Dendritic cell treated with granulocyte-macrophage colony-stimulating factor and Interleukin-4, amounts not matched to agents 40 ng/mL and 50 ng/mL, for 4 days (primary cell): ENCODE measurements at regions not wholly inside any gene's neighbourhood (a gene's known extent, or its start where the extent isn't known, plus 50 kb on each side); places are given as distances from the start of the nearest gene placed in this dataset.

Experiments used
- H3K27ac Mint-ChIP-seq: one replicate; pipeline ENCODE4 v1.8.0; 2022; ENCODE audit warnings: mild to moderate bottlenecking, mixed read lengths
- H3K27me3 Mint-ChIP-seq: one replicate; pipeline ENCODE4 v1.8.0; 2022; ENCODE audit warnings: mild to moderate bottlenecking, mixed read lengths
- H3K36me3 Mint-ChIP-seq: one replicate; pipeline ENCODE4 v1.8.0; 2022; ENCODE audit warnings: low read depth, mixed read lengths
- H3K4me1 Mint-ChIP-seq: one replicate; pipeline ENCODE4 v1.8.0; 2022; ENCODE audit warnings: low read depth, mixed read lengths
- H3K4me3 Mint-ChIP-seq: one replicate; pipeline ENCODE4 v1.8.0; 2022; ENCODE audit warnings: mild to moderate bottlenecking, moderate library complexity, mixed read lengths
- H3K9me3 Mint-ChIP-seq: one replicate; pipeline ENCODE4 v1.8.0; 2022; ENCODE audit warnings: mixed read lengths
- intact Hi-C: fragments of 100-400 bp; cut with micrococcal nuclease; formaldehyde crosslinking; loops from one replicate; pipeline ENCODE4 v1.15.0; 2022

DNA sequence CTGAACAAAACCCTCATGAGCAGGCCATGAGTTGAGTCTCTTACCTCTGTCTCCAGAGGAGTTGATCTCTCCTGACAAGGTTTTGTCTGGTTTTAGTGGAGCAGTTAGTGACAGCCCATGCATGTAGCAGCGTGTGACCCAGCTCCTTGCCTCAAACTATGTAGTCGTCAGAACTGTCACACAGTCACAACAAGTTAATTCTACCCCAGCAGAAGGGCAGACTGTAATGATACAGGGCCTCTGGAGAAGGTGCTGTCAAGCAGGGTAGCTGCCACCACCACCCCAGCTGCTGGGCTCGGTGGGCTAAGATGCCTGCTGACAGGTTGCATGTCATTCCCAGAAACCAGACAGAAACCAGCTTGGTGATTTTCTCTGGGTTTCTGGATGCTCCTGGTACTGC is 194.5 kb downstream of the PSAT1 start:
- intact Hi-C loops: no loop called here
- Mint-ChIP-seq H3K27me3 (no peaks in the 10 kb centered on the region), H3K27ac (no peak overlapping the region), H3K4me3 (no peak overlapping the region), H3K4me1 (no peaks in the 10 kb centered on the region), H3K36me3 (no peaks in the 10 kb centered on the region), H3K9me3 (no peaks in the 10 kb centered on the region)

DNA sequence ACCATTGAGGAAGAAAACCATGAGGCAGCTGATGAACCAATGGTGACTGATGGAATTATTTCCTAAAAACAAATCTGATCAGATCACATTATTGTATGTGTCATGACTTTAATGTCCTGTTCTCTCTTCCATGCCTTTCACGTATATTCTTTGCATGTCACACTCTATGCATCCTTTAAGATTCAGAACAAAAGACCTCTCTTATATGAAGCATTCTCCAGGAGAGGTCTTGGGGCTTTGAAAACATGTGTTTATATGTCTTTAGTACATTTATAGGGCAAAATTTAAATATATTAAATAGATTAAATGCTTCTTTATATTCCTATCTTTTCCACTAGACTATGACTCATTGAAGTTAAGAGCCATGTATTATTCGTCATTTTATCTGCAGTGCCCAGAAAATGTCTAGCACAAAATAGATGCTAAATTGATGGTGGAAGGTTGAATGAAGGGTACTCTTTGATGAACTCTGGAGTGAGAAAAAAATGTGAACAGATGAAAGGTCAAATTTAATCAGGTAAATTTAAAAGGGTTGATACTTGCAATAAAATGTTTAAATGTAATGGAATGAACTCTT is 196.3 kb downstream of the PSAT1 start:
- Mint-ChIP-seq H3K27me3 (no peaks in the 10 kb centered on the region), H3K9me3 (no peaks in the 10 kb centered on the region), H3K4me3 (no peak overlapping the region), H3K36me3 (no peaks in the 10 kb centered on the region), H3K27ac (no peak overlapping the region), H3K4me1 (no peaks in the 10 kb centered on the region)
- intact Hi-C loops: no loop called here

DNA sequence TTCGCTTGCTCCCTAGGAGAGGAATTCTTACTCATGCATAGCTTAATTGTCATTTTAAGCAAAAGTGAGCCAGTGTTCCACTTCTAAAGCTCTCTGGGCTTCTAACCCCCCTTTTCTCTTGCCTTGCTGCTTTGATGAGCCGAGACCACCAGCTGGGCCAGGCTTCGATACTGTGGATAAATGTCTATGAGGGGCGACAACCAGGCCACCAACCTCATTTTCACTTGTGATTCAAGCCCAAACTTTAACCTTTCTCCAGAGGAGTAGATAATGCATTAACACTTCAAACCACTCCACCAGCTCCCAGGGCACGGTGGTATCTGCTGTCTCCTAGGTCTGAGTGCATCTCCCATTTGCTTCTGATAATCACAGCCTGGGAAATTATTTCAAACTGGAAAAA is 205.6 kb downstream of the PSAT1 start:
- no peaks in the 10 kb centered on the region for H3K27me3 Mint-ChIP-seq
- H3K4me1 Mint-ChIP-seq: no peaks in the 10 kb centered on the region
- no peak overlapping the region for H3K27ac Mint-ChIP-seq
- no peaks in the 10 kb centered on the region for H3K9me3 Mint-ChIP-seq
- intact Hi-C loops: no loop called here
- H3K36me3 Mint-ChIP-seq: no peaks in the 10 kb centered on the region
- H3K4me3 Mint-ChIP-seq: no peak overlapping the region

DNA sequence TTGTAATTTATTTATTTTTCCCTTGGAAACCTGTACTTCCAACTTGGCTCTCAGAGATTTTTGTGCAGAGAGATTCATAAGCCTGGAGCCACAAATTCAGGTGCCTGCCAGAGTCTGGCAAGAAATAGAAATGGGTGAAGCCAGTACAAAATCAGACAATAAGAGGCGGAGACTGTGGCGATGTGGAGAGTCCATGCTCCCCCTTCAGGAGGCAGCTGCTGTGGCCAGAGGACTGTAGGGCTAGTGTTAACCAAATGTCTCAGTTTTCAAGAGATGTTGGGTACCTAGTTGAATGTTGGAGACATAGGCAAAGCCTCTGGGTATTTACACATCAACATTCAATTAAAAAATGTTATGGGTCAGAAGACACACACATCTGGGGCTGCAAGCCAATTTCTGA is 208.6 kb downstream of the PSAT1 start:
- no peaks in the 10 kb centered on the region for H3K9me3 Mint-ChIP-seq

DNA sequence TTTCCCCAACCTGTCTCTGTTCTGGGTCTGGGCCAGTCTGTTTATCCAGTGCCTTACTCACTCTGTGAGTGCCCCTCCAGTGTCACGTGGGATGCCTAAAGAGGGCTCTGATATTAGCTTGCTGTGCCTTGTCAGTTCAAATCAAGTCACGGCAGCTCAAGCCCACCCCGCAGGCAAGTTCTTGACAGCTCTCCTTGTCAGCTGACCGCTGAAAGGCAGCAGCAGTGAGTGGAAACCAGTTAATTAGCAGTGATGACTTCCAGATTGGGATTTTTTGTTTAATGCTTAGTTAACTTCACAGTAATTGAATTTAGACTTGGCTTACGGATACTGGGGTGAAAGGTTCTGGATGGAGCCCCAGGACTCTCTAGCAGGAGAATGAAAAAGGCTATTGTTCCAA is 210.1 kb downstream of the PSAT1 start:
- intact Hi-C loops: no loop called here
- Mint-ChIP-seq H3K4me1 (no peaks in the 10 kb centered on the region), H3K27ac (no peak overlapping the region), H3K4me3 (no peak overlapping the region), H3K36me3 (no peaks in the 10 kb centered on the region), H3K9me3 (no peaks in the 10 kb centered on the region), H3K27me3 (no peaks in the 10 kb centered on the region)

More for the DNA sequence above, 208.6 kb downstream of the PSAT1 start:
- H3K27ac Mint-ChIP-seq: no peak overlapping the region
- H3K4me3 Mint-ChIP-seq: no peak overlapping the region
- H3K36me3 Mint-ChIP-seq: no peaks in the 10 kb centered on the region
- no peaks in the 10 kb centered on the region for H3K4me1 Mint-ChIP-seq
- intact Hi-C loops: no loop called here
- H3K27me3 Mint-ChIP-seq: no peaks in the 10 kb centered on the region

DNA sequence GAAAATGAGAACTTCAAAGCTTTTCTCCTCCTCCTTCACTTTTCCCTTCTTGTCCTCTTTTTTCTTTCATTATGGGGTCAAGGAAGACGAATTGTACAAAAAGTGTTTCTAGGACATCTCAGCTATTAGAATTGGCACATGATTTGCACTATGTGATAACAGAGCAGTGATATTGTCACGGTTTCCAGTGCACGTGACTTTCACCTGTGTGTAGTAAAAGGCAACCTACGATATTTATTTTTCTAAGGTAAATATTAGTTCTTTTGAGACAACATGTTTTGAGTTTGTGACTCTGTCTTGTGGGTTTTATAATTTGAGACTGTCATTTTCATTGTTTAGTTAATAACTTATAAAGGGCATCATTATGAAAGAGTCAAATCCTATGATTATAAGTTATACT is 213.1 kb downstream of the PSAT1 start:
- peaks cover 12% of the 10 kb centered on the region for H3K9me3 Mint-ChIP-seq

DNA sequence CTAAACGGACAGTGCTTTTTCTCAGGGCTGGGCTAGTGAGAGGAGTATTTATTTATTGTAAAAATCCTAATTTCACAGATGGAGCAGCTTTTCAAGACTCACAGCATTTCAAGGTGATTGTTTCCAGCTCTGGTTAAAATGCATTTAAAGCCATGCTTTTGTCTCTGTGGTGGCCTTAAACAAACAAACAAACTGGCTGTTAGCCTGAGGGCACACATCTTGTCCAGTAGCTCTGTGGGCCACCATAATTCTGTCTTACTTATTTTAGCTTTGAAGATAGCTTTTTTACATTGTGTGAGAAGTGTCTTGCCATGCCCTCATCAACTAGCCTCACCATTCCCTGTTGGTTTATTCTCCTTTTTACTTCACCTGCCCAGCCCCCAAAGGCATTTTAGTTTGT is 218.2 kb downstream of the PSAT1 start:
- intact Hi-C loops: no loop called here
- H3K4me1 Mint-ChIP-seq: no peaks in the 10 kb centered on the region
- no peaks in the 10 kb centered on the region for H3K27me3 Mint-ChIP-seq
- H3K36me3 Mint-ChIP-seq: no peaks in the 10 kb centered on the region
- H3K27ac Mint-ChIP-seq: no peak overlapping the region
- H3K4me3 Mint-ChIP-seq: no peak overlapping the region
- peaks cover 39% of the 10 kb centered on the region for H3K9me3 Mint-ChIP-seq

More for the DNA sequence above, 213.1 kb downstream of the PSAT1 start:
- Mint-ChIP-seq H3K4me3 (no peak overlapping the region), H3K4me1 (no peaks in the 10 kb centered on the region), H3K27ac (no peak overlapping the region), H3K36me3 (no peaks in the 10 kb centered on the region), H3K27me3 (no peaks in the 10 kb centered on the region)
- intact Hi-C loops: no loop called here

DNA sequence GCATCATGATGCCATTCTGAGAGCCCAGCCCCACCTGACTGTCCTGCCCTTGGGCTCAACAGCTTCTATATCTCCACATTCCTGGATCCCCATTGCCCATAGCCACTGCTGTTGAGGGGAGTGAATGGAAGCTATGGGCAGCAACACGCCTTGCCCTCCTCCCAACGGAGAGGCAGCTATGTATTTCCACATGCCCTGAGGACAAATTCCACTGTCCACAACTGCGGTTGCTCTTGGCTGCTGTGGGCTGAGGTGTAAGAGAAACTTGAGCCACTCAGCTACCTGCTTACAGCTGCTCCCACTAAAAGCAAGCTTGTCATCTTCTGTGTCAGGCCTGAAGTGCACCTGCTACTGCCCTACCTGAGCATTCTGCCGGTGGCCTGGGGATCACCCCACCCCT is 222.9 kb downstream of the PSAT1 start:
- intact Hi-C loops: no loop called here
- Mint-ChIP-seq H3K27me3 (no peaks in the 10 kb centered on the region), H3K9me3 (peaks cover 53% of the 10 kb centered on the region), H3K4me3 (no peak overlapping the region), H3K36me3 (no peaks in the 10 kb centered on the region), H3K27ac (no peak overlapping the region), H3K4me1 (no peaks in the 10 kb centered on the region)

DNA sequence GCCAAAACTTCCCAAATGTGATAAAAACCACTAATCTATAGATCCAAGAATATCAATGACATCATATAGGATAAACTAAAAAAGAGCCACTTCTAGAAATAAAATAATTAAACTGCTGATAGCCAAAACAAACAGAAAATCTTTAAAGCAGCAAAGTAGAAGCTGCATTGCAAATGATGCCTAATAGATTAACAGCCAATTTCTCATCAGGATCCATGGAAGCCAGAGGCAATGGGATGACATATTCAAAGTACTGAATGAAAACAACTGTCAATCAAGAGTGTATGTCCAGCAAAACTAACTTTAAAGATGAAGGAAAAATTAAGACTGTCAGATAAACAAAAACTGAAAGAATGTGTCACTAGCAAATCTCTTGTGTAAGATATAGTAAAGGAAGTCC is 224.8 kb downstream of the PSAT1 start:
- H3K27me3 Mint-ChIP-seq: no peaks in the 10 kb centered on the region
- intact Hi-C loops: no loop called here
- no peaks in the 10 kb centered on the region for H3K4me1 Mint-ChIP-seq
- no peak overlapping the region for H3K27ac Mint-ChIP-seq
- H3K36me3 Mint-ChIP-seq: no peaks in the 10 kb centered on the region
- peaks cover 53% of the 10 kb centered on the region for H3K9me3 Mint-ChIP-seq
- H3K4me3 Mint-ChIP-seq: no peak overlapping the region

DNA sequence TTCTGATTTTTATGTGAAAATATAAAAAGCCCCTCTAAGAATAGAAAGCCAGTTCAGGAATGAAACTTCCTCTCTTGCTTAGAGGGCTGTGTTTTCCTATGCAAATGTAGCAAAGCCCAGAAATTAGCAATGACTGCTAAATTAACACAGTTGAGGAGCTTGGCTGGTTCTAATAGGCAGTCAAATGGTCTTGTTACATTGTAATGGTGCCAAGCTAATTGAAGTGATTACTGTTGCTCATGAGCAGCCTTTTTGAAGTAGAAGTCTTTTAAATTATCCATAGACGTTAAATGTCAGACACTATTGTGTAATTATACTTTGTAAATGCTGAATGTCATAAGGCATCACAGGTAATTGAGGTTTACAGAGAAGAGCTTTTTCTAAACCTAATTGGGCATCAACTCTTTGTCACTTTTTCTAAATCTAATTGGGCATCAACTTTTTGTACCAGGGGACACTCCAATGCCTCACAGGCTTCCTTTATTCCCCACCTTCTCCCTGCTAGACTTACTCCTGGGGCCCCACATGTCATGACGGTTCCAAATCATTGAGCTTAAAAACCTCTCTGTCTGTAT is 229.1 kb downstream of the PSAT1 start:
- no peak overlapping the region for H3K27ac Mint-ChIP-seq
- intact Hi-C loops: no loop called here
- H3K36me3 Mint-ChIP-seq: no peaks in the 10 kb centered on the region
- H3K27me3 Mint-ChIP-seq: no peaks in the 10 kb centered on the region
- H3K9me3 Mint-ChIP-seq: peaks cover 16% of the 10 kb centered on the region
- no peaks in the 10 kb centered on the region for H3K4me1 Mint-ChIP-seq
- no peak overlapping the region for H3K4me3 Mint-ChIP-seq

DNA sequence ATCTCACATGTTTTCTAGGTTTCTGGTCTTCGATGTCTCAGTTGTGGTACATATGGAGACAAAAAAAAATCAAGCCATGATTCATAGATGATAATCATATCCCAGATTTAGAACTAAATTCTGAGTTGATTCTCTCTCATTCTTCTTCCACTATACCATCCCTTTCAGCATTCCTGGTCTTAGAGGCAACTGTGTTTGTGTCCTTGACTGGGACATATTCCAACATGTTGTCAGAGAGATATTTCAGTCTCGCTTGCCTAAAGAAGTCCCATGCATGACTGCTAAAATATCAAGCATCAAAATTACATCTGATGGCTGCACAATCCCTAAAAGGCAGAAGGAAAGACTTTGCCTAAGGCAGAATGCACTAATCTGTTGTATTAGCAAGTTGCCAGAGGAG is 236.6 kb downstream of the PSAT1 start:
- Mint-ChIP-seq H3K4me3 (no peak overlapping the region), H3K27ac (no peak overlapping the region), H3K36me3 (no peaks in the 10 kb centered on the region), H3K9me3 (no peaks in the 10 kb centered on the region), H3K4me1 (no peaks in the 10 kb centered on the region), H3K27me3 (no peaks in the 10 kb centered on the region)
- intact Hi-C loops: no loop called here

DNA sequence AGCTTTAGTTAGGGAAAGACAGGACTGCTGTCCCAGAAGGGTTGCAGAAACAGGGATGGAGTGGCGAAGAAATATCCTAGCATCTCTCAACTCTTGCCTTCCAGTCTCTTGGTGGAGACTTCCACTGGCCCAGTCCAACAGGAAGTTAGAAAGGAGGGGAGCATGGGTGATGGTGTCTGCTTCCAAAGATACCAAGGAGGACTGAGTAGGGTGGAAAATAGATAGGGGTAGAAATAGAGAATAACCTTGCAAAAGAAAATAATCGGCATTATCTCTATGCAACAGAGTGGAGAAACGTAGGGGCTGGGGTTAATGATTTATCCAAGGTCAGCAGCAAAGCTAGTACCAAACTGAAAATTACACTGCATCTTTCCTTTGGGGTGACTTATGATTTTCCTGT is 242.3 kb downstream of the PSAT1 start:
- Mint-ChIP-seq H3K27me3 (no peaks in the 10 kb centered on the region), H3K36me3 (no peaks in the 10 kb centered on the region), H3K27ac (no peak overlapping the region), H3K4me1 (no peaks in the 10 kb centered on the region), H3K4me3 (no peak overlapping the region), H3K9me3 (no peaks in the 10 kb centered on the region)
- intact Hi-C loops: no loop called here

DNA sequence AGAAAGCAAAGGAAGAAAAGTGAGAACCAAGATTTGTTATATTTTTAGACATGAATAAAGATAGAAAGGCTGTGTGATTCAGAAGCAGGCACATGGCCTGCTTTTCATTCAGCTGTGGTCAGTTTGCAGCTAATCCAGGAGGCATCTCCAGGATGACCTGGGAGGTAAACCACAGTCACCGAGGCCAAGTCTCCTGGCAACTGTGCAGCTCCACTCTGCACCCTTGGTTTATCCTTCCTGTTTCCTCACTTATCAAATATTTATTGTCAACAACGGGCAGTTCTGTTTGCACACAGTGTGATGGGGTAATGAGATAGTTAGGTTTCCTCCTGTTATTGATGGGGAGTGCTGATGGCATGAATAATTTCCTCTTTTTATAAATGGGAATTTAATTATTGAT is 243.0 kb downstream of the PSAT1 start:
- Mint-ChIP-seq H3K4me1 (no peaks in the 10 kb centered on the region), H3K36me3 (no peaks in the 10 kb centered on the region), H3K9me3 (no peaks in the 10 kb centered on the region), H3K4me3 (no peak overlapping the region), H3K27ac (no peak overlapping the region), H3K27me3 (no peaks in the 10 kb centered on the region)
- intact Hi-C loops: no loop called here

DNA sequence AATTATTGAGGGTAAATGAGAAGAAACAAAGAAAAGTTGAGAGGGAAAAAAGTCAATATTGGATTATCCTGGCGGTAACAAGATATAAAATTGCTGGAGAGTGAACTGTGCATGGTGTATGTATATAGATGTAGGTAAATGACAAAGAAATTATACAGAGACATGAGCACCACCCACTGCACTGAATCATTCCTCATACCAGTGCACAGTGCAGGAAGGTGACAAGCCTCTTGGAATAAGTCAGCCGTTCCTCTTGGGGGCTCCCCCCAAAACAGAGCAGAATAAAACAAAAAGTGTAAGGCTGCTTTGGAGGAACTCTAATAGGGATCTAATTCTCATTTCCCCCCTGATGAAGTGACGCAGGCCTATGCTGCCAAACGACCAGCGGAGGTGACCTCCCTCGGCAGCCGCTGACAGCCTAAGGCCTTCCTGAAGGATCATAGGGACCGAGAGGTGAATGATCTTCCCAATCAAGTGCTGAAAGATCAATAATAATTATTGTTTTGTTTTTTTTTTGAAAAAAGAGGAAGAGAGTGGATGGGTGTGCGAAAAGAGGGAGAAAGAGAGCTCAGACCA is 245.0 kb downstream of the PSAT1 start:
- H3K36me3 Mint-ChIP-seq: no peaks in the 10 kb centered on the region
- H3K4me1 Mint-ChIP-seq: no peaks in the 10 kb centered on the region
- intact Hi-C loops: no loop called here
- H3K4me3 Mint-ChIP-seq: no peak overlapping the region
- H3K27me3 Mint-ChIP-seq: no peaks in the 10 kb centered on the region
- H3K27ac Mint-ChIP-seq: no peak overlapping the region
- H3K9me3 Mint-ChIP-seq: no peaks in the 10 kb centered on the region
